ENCODE measurements at regions not wholly inside any gene's neighbourhood (a gene's known extent, or its start where the extent isn't known, plus 50 kb on each side); places are given as distances from the start of the nearest gene placed in this dataset.

DNA sequence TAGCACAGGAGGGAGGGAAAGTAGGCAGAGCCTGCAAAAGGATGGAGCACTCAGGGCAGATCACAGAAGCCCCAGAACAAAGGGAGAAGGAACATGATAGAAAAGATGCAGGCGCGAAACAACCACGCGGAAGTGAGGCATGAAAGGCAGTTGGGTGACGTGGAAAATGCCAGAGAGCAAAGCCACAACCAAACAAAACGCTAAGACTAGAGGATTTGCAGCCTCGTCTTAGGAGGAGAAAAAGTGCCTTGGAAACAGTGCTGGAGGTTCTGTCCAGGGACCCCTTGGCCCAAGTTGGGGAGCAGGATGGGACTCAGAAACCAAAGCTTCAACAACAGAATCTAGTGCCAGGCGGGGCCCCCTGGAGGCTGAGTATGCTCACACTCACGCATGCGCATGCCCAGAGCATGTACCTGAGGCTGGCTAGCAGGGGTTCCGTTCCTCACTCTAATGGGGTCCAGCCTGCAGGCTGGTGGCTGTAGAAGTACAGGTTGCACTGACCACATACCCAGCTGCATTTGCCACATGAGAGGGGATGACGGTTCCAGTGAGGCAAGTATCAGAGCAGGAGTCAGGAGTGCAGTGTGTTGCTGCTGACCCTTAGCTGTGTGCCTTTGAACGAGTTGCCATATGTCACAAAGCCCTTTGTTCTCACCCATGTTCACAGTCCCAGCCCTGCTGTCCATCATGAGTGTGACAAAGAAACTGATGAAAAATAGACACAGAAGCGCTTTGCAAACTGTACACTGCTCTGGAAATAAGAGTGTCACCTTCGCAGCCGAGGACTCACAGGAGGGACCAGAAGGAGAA lies 568.6 kb upstream of the CADM1 start:
- DNase-seq (ENCODE audit: low read depth) = no peak
- in situ Hi-C loops (cut with HindIII; ENCODE audit: low pct_unique_long_range_greater_than_20kb, low sequenced_read_pairs) = no loop called here

DNA sequence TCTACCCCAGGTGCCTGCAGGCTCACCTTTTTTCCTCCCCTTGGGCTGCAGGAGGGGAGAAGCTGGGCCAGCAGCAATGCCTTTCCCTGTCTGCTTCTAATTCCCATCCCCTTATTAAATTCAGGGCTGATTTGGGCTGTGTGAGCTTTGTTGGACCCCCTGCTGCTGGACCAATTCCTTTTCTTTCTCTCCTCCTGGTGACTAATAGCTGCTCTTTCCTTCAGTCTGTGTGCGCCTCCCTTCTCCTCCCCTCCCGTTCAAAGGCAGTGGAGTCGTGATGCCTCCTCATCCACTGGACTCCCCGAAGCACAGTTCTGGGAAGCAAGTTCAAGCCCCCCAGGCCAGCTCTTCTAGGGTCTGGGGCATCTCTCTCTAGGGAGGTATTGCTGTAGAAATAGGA lies 567.9 kb upstream of the CADM1 start:
- no peak for DNase-seq (ENCODE audit: low read depth)
- in situ Hi-C loops (cut with HindIII; ENCODE audit: low pct_unique_long_range_greater_than_20kb, low sequenced_read_pairs) = no loop called here

DNA sequence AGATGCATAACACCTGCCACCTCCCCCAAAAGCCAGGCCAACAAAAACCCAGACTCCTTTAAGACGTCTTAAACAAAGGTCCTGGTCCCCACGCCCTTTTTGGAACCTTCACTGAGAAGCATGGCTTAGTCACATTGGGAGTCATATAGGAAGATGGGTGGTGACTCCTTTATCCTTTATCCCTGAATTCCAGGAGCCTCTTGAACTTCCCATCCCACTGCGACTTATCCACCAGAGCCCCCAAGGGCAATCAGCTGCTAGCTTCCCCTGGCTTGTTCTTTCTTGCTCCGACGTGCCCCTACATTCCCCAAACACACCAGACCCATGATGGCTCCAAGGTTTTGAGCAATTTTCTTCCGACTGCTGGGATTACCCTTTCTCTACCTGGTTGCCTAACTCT lies 567.0 kb upstream of the CADM1 start:
- no peak for DNase-seq (ENCODE audit: low read depth)
- in situ Hi-C loops (cut with HindIII; ENCODE audit: low pct_unique_long_range_greater_than_20kb, low sequenced_read_pairs) = no loop called here

DNA sequence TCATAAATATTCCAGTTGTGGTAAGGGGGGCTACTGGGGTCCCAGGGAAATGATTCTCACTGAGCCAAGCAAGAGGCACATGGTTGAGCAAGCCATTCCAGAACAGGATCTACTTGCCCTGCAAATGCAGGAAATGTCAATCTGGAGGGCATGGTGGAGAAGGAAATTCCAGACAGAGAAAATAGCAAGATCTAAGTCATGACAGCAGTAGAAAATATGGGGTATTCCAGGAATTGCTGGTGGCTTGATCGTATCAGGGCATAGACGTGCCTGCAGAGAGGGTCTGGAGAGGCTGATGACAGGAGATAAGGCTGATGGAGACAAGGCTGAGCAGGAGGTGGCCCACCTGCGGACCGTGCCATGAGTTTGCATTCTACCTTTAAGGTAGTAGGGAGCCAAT lies 566.3 kb upstream of the CADM1 start:
- in situ Hi-C loops (cut with HindIII; ENCODE audit: low pct_unique_long_range_greater_than_20kb, low sequenced_read_pairs) = no loop called here
- DNase-seq (ENCODE audit: low read depth) = no peak

DNA sequence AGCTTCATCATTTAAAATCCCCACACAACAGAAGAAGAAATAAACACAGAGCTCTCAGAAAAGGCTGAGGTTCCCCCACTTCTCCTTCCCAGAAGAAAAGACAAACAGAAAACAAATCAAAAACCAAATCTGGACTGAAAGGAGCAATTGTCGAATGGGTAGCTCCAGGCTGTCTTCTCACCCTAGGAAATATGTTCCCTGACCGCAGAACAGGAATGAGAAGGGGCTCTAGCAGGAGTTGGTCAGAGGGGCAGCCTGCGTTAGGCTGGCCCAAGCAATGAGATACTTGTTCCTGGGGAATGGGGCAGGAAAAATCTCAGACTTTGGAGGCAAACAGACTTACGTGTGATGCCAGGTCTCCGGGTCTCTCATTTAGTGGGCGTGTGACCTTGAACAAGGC lies 562.6 kb upstream of the CADM1 start:
- in situ Hi-C loops (cut with HindIII; ENCODE audit: low pct_unique_long_range_greater_than_20kb, low sequenced_read_pairs) = no loop called here
- DNase-seq (ENCODE audit: low read depth) = no peak

DNA sequence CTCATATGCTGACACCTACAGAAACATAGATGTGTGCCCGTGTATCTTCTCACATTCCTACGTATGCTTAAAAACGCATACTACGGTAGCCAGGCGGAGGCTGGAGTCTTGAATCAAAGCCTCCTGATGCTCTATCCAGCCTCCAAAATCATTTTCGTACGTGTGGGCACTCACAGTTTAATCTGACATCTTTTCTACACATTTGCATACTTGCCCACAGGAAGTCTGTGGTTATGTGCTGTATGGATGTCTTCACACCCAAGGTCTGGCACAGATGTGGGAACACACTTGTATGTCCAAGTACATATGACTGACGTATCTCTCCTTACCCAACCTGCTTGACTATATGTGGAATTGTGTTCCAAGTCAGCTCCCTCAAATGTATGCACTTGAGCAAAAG lies 561.8 kb upstream of the CADM1 start:
- no peak for DNase-seq (ENCODE audit: low read depth)
- in situ Hi-C loops (cut with HindIII; ENCODE audit: low pct_unique_long_range_greater_than_20kb, low sequenced_read_pairs) = no loop called here

DNA sequence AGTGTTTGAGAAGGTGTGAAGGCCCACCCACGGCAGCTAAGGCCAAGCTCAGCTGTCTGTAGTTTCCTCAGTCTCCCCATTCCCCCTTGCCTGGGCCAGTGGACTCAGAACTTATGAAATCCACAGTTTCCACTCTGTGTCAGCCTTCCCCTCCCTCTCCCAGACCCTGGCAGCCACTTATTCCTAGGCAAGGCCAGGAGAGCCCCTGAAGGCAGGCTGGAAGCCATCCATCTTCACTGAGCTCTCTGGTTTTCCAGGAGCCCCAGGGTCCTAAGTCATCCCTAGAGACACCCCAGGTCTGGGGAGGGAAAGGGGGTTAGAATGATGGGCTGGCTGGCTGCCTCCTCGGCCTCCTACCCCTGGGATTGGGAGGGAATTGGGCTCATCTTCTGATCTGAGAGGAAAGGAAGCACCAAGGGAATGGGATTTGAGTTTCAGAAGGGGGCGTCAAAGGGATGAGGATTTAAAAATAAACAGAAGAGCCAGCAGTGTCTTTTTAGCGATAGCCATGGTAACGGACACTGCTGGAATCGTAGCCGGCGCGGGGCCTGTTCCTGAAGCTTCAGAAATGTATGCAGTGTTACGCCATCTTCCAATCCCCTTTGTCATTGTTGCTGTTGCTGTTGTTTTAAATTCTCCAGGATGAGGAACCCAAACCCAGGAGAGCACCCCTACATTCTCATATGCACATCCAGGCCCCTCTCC lies 561.1 kb upstream of the CADM1 start:
- in situ Hi-C loops (cut with HindIII; ENCODE audit: low pct_unique_long_range_greater_than_20kb, low sequenced_read_pairs) = no loop called here
- no peak for DNase-seq (ENCODE audit: low read depth)

DNA sequence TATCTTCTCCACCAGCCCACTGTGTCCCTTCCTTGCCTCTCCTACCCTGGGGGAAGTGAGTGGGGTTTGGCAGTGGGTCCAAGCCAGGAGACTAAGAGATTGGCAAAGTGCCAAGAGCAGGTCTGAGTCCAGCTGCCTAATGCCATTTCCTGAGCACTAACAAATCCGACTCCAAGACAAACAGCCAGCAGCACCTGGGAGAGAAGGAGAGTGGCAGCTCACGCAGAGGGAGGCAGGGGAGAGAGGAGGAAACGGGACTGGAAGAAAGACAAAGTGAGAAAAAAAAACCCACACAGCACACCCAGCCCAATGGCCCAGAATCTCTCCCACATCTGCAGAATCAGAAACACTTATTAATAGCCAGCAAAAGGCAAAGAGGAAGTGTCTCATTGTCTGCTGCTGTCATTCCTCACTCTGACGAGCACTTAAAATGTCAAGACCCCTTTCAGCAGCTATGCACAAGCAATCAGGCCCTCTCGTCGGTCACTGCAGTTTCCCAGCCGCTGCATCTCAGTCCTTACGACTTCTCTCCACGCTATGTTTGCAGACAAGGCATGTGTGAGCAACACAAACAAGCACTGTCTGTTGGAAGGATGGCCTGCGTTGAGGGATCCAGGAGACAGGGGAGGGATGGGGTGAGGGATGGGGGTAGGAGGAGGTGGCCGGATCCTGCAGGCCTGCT lies 558.4 kb upstream of the CADM1 start:
- in situ Hi-C loops (cut with HindIII; ENCODE audit: low pct_unique_long_range_greater_than_20kb, low sequenced_read_pairs) = no loop called here
- peak; percentile 13 for DNase-seq (ENCODE audit: low read depth)

DNA sequence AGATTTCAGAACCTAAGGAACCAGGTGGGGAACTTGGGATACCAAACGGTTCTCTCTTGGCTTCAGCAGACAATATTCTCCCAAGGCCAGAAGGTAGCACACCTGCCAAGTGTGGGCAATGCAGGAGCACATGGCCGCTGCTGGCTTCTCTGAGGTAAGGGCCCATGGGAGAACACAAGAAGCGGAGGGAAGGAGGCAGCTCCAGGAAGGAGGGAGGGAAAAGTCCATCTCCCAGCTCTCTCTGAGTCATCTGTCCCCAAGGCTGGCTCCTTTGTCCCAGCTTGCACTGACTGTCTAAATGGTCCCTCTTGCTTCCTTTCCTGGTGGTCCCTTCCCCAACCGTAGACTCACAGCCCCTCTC lies 557.9 kb upstream of the CADM1 start:
- DNase-seq (ENCODE audit: low read depth) = no peak

DNA sequence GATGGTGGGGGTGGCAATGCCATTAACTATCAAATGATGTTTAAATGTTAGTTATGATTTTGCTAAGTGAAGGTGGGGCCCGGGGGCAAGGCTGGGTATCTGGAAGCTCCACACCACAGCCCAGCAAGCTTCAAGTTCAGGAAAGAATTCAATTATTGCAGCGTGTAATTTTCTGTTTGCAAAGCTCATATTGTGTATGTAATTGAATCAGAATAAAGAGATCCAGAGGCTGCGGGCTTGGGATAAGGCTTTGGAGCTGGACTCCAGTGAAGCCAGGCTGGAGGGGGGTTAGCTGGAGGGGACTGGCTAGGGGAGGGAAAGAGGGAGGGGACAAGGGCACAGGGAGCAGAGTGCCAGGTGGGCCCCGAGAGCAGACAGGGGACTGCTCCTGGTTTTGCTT lies 557.1 kb upstream of the CADM1 start:
- in situ Hi-C loops (cut with HindIII; ENCODE audit: low pct_unique_long_range_greater_than_20kb, low sequenced_read_pairs) = no loop called here
- no peak for DNase-seq (ENCODE audit: low read depth)

More for the DNA sequence above, 557.9 kb upstream of the CADM1 start:
- in situ Hi-C loops (cut with HindIII; ENCODE audit: low pct_unique_long_range_greater_than_20kb, low sequenced_read_pairs) = no loop called here

DNA sequence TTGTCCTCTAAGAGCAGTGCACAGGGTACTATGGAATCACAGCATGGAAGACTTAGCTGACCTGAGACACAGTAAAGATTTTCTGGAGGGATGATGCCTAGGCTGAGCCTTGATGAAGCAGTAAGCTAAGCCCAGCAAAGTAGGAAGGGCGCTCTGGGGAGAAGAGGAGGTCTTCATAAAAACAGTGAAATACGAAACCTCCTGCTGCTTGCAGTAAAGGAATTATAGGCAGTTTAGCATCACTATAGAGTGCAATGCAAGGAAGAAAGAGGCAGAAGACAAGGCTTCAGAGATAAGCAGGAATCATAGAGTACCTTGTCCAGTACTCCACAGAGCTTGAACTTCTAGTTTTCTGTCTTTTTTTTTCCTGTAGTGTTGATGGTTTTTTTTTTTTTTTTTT lies 555.7 kb upstream of the CADM1 start:
- in situ Hi-C loops (cut with HindIII; ENCODE audit: low pct_unique_long_range_greater_than_20kb, low sequenced_read_pairs) = no loop called here
- DNase-seq (ENCODE audit: low read depth) = no peak

DNA sequence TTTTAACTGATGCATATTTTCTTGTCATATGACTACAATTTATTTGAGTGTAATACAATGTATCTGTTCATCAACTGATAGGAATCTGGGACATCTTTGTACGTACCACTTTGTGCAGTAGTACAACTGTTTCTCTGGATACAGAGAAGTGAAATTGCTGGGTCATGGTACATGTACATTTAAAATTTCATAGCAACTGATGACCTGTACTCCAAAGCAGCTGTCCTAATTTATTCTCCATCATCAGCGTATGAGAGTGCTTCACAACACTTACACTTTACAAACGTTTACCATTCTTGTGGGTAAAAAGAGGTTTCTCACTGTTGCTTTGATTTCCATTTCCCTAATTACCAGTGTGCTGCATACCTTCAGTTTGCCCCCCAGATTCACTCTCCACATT lies 552.8 kb upstream of the CADM1 start:
- in situ Hi-C loops (cut with HindIII; ENCODE audit: low pct_unique_long_range_greater_than_20kb, low sequenced_read_pairs) = no loop called here
- DNase-seq (ENCODE audit: low read depth) = no peak

DNA sequence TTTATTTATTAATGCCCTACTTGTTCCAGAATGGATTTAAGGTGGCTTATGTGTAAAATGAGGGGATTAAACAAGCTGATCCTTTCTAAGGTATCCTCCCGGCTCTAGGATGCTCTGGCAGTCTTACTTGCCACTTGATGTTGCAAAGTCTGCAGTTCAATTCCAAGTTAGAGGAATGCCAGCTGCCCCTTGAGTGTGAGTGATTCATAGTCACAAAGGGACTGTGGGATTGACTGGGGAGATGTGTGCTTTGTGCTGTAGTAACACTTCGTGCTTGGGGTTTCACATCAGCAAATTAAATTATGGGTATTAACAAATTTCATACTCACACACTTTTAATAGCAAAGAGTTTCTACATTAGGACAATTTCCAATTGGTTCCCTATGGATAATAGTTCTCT lies 550.8 kb upstream of the CADM1 start:
- in situ Hi-C loops (cut with HindIII; ENCODE audit: low pct_unique_long_range_greater_than_20kb, low sequenced_read_pairs) = no loop called here
- no peak for DNase-seq (ENCODE audit: low read depth)

DNA sequence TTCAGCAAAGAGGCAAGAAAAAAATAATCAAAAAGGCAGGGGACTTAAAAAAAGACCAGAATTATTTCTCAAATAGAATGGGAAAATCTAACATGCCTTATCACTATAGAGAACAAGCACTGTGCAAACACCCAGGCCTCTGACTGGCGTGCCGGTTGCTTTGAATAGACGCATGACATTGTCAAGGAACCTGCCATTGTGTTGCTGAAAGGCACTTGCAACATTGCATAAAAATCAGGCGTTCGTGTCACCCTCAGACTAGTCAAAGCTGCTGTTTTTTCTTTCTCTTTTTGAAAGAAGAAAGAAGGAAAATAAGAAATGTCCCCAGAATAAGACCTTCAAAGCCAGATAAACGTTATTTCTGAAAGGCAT lies 549.3 kb upstream of the CADM1 start:
- in situ Hi-C loops (cut with HindIII; ENCODE audit: low pct_unique_long_range_greater_than_20kb, low sequenced_read_pairs) = no loop called here
- DNase-seq (ENCODE audit: low read depth) = no peak

DNA sequence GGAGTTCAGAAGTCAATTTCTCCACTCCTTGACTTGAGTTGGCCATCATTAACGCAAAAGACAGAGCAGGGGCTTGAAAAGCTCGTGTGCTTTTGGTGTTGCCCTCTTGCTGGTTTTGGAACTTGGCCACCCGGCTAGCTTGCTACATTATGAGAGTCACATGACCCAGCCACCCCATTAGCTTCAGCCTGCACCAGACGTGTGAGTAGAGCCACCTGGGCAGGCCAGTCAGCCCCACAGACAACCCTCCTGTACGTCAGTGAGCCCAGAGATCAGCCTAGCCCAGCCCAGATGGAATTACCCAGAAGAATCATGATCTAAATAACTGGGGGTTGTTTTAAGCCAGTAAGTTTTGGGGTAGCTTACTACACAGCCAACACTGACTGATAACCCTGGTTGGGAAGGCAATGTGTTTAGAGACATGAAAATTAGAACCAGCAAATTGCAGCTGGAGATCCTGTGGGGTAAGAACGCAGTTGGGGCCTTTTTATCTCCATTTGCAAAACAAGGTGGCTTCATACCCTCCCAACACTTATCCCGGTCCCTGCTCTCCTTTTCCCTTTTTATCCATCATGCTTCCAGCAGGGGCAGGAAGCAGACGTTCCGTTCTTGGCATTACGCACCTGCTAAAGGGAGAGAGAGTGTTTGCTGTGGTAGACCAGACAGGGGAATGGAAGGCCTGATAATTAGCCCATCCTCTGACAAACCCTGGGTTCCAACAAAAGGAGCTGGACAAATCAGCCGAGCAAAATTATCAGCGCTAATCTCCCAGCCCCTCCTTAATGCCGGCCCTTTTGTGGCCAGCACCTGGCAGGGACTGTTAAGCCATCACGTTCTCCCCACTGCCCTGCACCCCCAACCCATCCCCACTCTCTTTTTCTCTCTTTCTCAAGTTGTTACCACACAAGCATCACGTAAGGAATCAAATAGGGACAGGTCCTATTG lies 548.7 kb upstream of the CADM1 start:
- DNase-seq (ENCODE audit: low read depth) = no peak
- in situ Hi-C loops (cut with HindIII; ENCODE audit: low pct_unique_long_range_greater_than_20kb, low sequenced_read_pairs) = no loop called here

DNA sequence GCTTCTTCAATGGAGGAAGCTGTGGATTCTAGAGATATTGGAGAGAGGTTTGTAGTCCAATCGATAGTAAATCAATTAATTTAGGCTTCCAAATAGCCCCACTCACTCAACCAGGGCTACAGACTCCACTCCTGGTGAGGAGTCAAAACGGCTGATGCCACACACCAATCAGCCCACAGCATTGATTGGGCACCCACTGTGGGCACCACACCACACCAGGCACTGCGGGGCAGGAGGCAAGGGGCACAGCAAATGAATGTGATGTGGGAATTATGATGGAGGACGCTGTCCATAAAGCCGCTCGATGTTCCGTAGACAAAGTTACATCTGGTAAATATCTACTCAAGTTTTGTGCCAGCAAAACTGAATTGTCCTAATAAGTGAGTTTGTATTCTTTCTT lies 547.3 kb upstream of the CADM1 start:
- in situ Hi-C loops (cut with HindIII; ENCODE audit: low pct_unique_long_range_greater_than_20kb, low sequenced_read_pairs) = no loop called here
- DNase-seq (ENCODE audit: low read depth) = no peak

DNA sequence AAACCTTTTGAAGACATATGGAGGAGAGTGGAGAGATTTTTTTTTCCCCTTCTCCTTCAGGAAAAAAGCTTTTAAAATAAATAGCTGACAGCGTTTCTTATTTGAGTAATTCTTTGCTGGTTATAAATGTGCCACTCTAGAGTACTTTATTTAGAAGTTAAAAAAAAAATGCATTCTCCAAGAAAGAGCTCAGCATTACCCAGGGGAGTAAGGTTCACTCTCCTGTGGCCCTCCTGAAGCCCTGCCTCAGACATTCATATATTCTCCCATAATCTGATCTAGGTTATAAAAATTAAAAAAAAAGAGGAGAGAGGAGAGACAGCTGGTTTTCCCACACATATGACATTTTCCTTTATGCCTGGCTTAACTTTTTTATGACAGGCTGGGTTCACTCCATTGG lies 545.2 kb upstream of the CADM1 start:
- no peak for DNase-seq (ENCODE audit: low read depth)
- in situ Hi-C loops (cut with HindIII; ENCODE audit: low pct_unique_long_range_greater_than_20kb, low sequenced_read_pairs) = no loop called here

DNA sequence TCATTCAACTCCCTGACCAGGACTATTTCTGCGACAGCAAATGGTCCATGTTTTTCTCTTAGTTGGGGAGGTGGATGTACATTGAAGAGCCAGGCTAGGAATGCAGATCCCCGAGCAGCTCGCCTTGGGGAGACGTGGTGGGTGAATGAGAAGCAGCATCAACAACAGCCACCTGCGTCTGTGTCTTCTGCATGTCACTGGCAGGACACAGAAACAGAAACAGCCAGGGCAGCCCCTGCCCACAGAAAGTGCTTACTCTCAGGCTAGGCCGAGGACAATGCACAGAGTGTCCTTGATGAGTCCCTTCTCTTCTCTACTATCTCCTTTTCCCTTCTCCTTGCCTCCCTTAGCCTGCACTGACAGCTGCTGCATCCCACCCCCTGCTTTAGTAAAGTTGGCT lies 541.9 kb upstream of the CADM1 start:
- no peak for DNase-seq (ENCODE audit: low read depth)
- in situ Hi-C loops (cut with HindIII; ENCODE audit: low pct_unique_long_range_greater_than_20kb, low sequenced_read_pairs) = no loop called here

DNA sequence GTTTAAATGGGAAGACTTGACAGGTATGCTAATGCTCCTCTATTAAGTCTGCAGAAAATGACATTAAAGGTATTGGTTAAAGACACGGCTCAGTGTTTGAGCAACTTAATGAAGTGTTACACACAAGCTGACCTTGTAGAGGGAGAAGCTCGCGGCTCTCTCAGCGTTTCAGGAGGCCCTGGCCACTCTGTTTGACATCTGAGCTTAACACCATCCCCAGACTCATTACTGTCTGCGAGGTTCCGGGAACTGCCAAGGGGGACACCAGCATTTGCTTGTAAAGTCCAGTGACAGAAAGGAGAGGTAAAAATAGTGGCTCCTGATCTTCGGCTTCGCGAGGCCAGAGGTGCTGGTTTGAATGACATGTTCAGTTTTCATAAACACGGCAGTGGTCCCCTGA lies 540.7 kb upstream of the CADM1 start:
- in situ Hi-C loops (cut with HindIII; ENCODE audit: low pct_unique_long_range_greater_than_20kb, low sequenced_read_pairs) = no loop called here
- no peak for DNase-seq (ENCODE audit: low read depth)

Data from Caki2 (cell line).